Caki2 (cell line): ENCODE measurements at regions not wholly inside any gene's neighbourhood (a gene's known extent, or its start where the extent isn't known, plus 50 kb on each side); places are given as distances from the start of the nearest gene placed in this dataset.
"Not testable (repeated sequence)": the region's sequence is repeated elsewhere in the genome, so short reads cannot be mapped to it uniquely, and the experiment has no call there.

Source experiments
- DNase-seq: peaks from one replicate; pipeline ENCODE4 v3.0.0-alpha.2; 2015; ENCODE audit warnings: low read depth
- in situ Hi-C: cut with HindIII; loops from 2 replicates; pipeline ENCODE4 v1.10.0; 2016; ENCODE audit warnings: low sequenced_read_pairs, low pct_unique_long_range_greater_than_20kb, mixed read lengths

DNA sequence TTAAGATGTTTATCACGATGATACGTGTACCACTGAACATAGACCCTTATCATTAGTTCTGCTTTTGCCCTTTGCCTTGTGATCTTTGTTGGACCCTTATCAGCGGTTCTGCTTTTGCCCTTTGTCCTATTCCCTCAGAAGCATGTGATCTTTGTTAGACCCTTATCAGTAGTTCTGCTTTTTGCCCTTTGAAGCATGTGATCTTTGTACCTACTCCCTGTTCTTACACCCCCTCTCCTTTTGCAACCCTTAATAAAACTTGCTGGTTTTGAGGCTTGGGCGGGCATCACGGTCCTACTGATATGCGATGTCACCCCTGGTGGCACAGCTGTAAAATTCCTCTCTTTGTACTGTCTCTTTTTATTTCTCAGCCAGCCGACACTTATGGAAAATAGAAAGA is 117.0 kb downstream of the SDHAF3 start:
- in situ Hi-C loops, DNase-seq: not testable (repeated sequence)

DNA sequence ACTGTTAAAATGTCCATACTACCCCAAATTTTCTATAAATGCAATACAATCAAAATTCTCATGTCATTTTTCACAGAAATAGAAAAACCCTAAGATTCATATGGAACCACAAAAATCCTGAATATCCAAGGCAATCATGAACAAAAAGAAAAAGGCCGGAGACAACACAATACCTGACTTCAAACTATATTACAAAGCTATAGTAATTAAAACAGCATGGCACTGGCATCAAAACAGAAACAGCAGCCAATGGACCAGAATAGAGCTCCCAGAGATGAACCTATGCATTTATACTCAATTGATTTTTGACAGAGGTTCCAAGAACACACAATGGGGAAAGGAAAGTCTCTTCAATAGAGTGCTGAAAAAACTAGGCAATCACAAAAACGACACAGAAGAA is 128.8 kb downstream of the SDHAF3 start:
- in situ Hi-C loops: no loop called here
- DNase-seq: no peak

GRCh38 chr7:97258187-97258586 is 140.7 kb downstream of the SDHAF3 start:
- in situ Hi-C loops, DNase-seq: not testable (repeated sequence)

DNA sequence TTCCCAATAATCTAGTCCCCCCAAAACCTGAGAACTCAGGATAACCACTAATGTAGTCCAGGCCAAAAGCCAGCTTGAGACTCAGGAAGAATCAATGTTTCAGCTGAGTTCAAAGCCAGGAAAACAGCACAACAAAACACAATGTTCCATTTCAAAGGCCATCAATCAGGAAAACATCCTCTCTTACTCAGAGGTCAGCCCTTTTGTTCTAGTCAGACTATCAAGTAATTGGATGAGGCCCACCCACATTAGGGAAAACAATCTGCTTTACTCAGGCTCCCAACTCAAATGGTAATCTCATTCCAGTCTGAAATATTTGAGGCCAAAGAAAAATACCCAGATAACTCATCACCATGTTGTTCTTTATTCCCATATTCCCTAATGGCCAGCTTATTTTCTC is 152.2 kb downstream of the SDHAF3 start:
- no peak for DNase-seq
- in situ Hi-C loops: no loop called here

GRCh38 chr7:97270280-97270679 is 152.8 kb downstream of the SDHAF3 start:
- no peak for DNase-seq
- in situ Hi-C loops: no loop called here

- in situ Hi-C loops: no loop called here
- DNase-seq: no peak
Observed at GRCh38 chr7:97271619-97272018, 154.1 kb downstream of the SDHAF3 start.

GRCh38 chr7:97272237-97272975 is 154.9 kb downstream of the SDHAF3 start:
- in situ Hi-C loops: no loop called here

GRCh38 chr7:97275475-97275874 is 158.0 kb downstream of the SDHAF3 start:
- in situ Hi-C loops: no loop called here
- no peak for DNase-seq

More at GRCh38 chr7:97272237-97272975, 154.9 kb downstream of the SDHAF3 start:
- no peak for DNase-seq

- no peak for DNase-seq
- in situ Hi-C loops: no loop called here
Observed at GRCh38 chr7:97280950-97281349, 163.5 kb downstream of the SDHAF3 start.

GRCh38 chr7:97285348-97285747 is 167.8 kb downstream of the SDHAF3 start:
- in situ Hi-C loops: no loop called here

GRCh38 chr7:97293031-97293430 is 175.5 kb downstream of the SDHAF3 start:
- in situ Hi-C loops: no loop called here
- no peak for DNase-seq

More at GRCh38 chr7:97285348-97285747, 167.8 kb downstream of the SDHAF3 start:
- no peak for DNase-seq

- peak; percentile 29 for DNase-seq
- in situ Hi-C loops: no loop called here
Observed at GRCh38 chr7:97298561-97298960, 181.1 kb downstream of the SDHAF3 start.

DNA sequence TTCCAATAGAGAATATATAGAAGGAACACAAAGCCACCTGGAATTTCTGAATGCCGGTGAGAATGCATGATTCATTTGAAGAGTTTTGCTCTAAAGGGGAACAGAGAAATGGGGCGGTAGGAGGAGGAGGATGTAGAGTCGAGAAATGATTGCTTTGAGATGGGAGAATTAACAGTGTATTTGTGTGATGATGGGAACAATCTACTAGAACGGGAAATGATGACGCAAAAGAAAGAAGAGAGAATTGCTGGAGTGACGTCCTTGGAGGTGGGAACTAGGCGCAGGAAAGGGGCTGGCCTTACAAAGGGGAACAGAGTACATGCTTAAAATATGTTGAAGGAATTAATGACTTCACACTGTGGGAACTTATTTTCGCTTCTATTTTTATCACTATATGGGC is 188.1 kb downstream of the SDHAF3 start:
- no peak for DNase-seq
- in situ Hi-C loops: no loop called here

GRCh38 chr7:97307521-97308108 is 190.1 kb downstream of the SDHAF3 start:
- no peak for DNase-seq
- in situ Hi-C loops: no loop called here

DNA sequence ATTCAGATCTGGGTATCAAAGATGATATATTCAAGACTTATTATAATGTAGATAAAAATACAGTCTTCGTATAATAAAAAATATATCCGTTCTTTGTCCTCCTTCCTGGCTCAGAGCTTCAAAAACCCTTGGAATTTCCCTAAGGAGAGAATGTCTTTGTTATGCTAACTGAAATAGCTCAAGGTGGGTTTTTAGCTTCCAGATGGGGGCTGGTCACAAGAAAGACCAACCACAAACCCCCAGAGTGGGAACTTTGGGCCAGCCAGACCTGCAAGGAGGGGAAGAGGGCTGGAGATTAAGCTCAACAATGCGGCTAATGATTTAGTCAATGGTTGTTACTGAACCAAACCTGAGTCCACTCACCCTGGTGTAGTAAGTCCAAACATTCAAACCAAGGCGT is 196.4 kb downstream of the SDHAF3 start:
- DNase-seq: no peak
- in situ Hi-C loops: no loop called here

- in situ Hi-C loops: no loop called here
- no peak for DNase-seq
Observed at GRCh38 chr7:97317575-97317974, 200.1 kb downstream of the SDHAF3 start.

DNA sequence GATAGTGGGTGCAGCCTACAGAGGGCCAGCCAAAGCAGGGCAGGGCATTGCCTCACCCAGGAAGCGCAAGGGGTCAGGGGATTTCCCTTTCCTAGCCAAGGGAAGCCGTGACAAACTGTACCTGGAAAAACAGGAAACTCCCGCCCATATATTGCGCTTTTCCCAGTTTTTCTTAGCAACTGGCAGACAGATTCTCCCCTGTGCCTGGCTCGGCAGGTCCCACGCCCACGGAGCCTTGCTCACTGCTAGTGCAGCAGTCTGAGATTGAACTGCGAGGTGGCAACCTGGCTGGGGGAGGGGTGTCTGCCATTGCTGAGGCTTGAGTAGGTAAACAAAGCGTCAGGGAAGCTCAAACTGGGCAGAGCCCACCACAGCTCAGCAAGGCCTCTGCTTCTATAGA is 212.4 kb downstream of the SDHAF3 start:
- in situ Hi-C loops, DNase-seq: not testable (repeated sequence)

GRCh38 chr7:97337849-97338248 is 220.4 kb downstream of the SDHAF3 start:
- in situ Hi-C loops: no loop called here
- DNase-seq: no peak

DNA sequence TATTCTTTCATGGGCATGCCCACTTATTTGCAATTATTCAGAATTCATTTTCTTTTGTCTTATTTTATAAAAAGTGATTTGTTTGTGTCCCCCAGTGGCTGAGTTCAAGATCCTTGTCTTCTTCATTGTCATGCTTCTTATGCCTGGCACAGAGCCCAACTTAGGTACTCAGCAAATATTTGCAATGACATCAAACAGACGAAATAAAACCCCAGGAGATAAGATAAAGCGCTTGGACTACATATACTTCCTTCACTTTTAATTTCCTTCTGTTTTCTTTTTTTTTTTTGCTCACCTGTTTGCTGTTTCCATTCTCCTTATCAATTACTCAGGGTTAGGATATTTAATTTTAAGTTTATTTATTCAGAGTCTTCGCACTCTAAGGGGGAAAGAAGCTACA is 225.0 kb downstream of the SDHAF3 start:
- DNase-seq: peak; percentile 27

GRCh38 chr7:97346349-97346748 is 228.9 kb downstream of the SDHAF3 start:
- DNase-seq: no peak
- in situ Hi-C loops: no loop called here

More for the DNA sequence above, 225.0 kb downstream of the SDHAF3 start:
- in situ Hi-C loops: no loop called here
